Vagina (tissue), 2 donors: ENCODE measurements at regions not wholly inside any gene's neighbourhood (a gene's known extent, or its start where the extent isn't known, plus 50 kb on each side); places are given as distances from the start of the nearest gene placed in this dataset.

Experiments
- POLR2AphosphoS5 ChIP-seq, 2 donors: sonication (generic); formaldehyde crosslinking; IDR thresholded peaks; one replicate each; pipeline ENCODE4 v1.9.0; 2017; ENCODE audit warnings: antibody characterized with exemption in 2 of 2, mild to moderate bottlenecking in 2 of 2, low read depth in 1 of 2; ENCODE audit not compliant: insufficient read depth in 1 of 2
- TF ChIP-seq, protein P1 (sequence below), 3 experiments: fragments of 450-650 bp in 2 of 3; fragments of 200-600 bp in 1 of 3; sonication (generic) in 1 of 3; IDR thresholded peaks; one replicate each; pipeline ENCODE4 v1.5.1; 2017 to 2019; ENCODE audit warnings: antibody characterized with exemption in 3 of 3, mild to moderate bottlenecking in 2 of 3, moderate library complexity in 2 of 3

- no peak for TF ChIP-seq POLR2AphosphoS5 (IDR thresholded peaks at IDR 0.05; ENCODE audit: insufficient read depth in 1 of 2, low read depth in 1 of 2)
- TF ChIP-seq, protein P1, sequence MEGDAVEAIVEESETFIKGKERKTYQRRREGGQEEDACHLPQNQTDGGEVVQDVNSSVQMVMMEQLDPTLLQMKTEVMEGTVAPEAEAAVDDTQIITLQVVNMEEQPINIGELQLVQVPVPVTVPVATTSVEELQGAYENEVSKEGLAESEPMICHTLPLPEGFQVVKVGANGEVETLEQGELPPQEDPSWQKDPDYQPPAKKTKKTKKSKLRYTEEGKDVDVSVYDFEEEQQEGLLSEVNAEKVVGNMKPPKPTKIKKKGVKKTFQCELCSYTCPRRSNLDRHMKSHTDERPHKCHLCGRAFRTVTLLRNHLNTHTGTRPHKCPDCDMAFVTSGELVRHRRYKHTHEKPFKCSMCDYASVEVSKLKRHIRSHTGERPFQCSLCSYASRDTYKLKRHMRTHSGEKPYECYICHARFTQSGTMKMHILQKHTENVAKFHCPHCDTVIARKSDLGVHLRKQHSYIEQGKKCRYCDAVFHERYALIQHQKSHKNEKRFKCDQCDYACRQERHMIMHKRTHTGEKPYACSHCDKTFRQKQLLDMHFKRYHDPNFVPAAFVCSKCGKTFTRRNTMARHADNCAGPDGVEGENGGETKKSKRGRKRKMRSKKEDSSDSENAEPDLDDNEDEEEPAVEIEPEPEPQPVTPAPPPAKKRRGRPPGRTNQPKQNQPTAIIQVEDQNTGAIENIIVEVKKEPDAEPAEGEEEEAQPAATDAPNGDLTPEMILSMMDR (IDR thresholded peaks at IDR 0.05): no peak
Measured at GRCh38 chr2:181782660-181783059, 102.3 kb upstream of the NEUROD1 start.
